NT2/D1 (cell line): ENCODE measurements at regions not wholly inside any gene's neighbourhood (a gene's known extent, or its start where the extent isn't known, plus 50 kb on each side); places are given as distances from the start of the nearest gene placed in this dataset.

Experiments
- DNase-seq: peaks from one replicate; pipeline ENCODE4 v3.0.0-alpha.2; 2011; ENCODE audit warnings: low read depth, low spot score
- H3K27me3 ChIP-seq: 2 replicates; pipeline ENCODE4 v1.6.0; 2011; ENCODE audit warnings: mild to moderate bottlenecking; ENCODE audit not compliant: insufficient read length, insufficient read depth
- H3K36me3 ChIP-seq: 2 replicates; pipeline ENCODE4 v1.6.1; 2011; ENCODE audit warnings: mild to moderate bottlenecking, low read length, mixed read lengths; ENCODE audit not compliant: insufficient read depth, insufficient read length
- H3K4me1 ChIP-seq: 2 replicates; pipeline ENCODE4 v1.5.1; 2011; ENCODE audit not compliant: insufficient read depth, insufficient read length
- H3K4me3 ChIP-seq: 2 replicates; pipeline ENCODE4 v1.5.1; 2011; ENCODE audit warnings: low read depth; ENCODE audit not compliant: insufficient read length
- H3K9ac ChIP-seq: 2 replicates; pipeline ENCODE4 v1.6.0; 2011; ENCODE audit warnings: low read depth; ENCODE audit not compliant: insufficient read length
- H3K9me3 ChIP-seq: 2 replicates; pipeline ENCODE4 v1.5.1; 2011; ENCODE audit warnings: mild to moderate bottlenecking, low read length; ENCODE audit not compliant: insufficient read depth
- SUZ12 ChIP-seq: IDR thresholded peaks from 2 replicates; pipeline ENCODE4 v1.6.1; 2011; ENCODE audit not compliant: insufficient read length, insufficient read depth; ENCODE audit errors: extremely low read depth
- YY1 ChIP-seq: IDR thresholded peaks from 2 replicates; pipeline ENCODE4 v1.6.1; 2011; ENCODE audit not compliant: insufficient read length, insufficient read depth
- ZNF274 ChIP-seq: IDR thresholded peaks from 2 replicates; pipeline ENCODE4 v1.6.1; 2011; ENCODE audit warnings: mild to moderate bottlenecking, low read depth, low read length

- H3K9me3 ChIP-seq: peaks cover 10% of the 10 kb centered on the region
- H3K4me1 ChIP-seq: no peaks in the 10 kb centered on the region
- no peaks in the 10 kb centered on the region for H3K36me3 ChIP-seq
- no peak for TF ChIP-seq SUZ12
- TF ChIP-seq YY1: no peak
- TF ChIP-seq ZNF274: no peak
- H3K9ac ChIP-seq: no peak overlapping the region
- DNase-seq: peak; percentile 22
- H3K27me3 ChIP-seq: no peaks in the 10 kb centered on the region
- H3K4me3 ChIP-seq: no peak overlapping the region
Observed at GRCh38 chr10:62681211-62681940, 123.1 kb upstream of the ADO start.

GRCh38 chr10:62684911-62685310 lies 119.6 kb upstream of the ADO start:
- no peak overlapping the region for H3K9ac ChIP-seq
- DNase-seq: no peak

GRCh38 chr10:62687230-62687748 lies 117.2 kb upstream of the ADO start:
- TF ChIP-seq YY1 (no peak), ZNF274 (no peak), SUZ12 (no peak)
- no peak for DNase-seq
- Histone ChIP-seq H3K27me3 (no peaks in the 10 kb centered on the region), H3K9ac (no peak overlapping the region), H3K4me1 (peaks cover 3% of the 10 kb centered on the region), H3K36me3 (no peaks in the 10 kb centered on the region), H3K4me3 (no peak overlapping the region), H3K9me3 (no peaks in the 10 kb centered on the region)

More at GRCh38 chr10:62684911-62685310, 119.6 kb upstream of the ADO start:
- Histone ChIP-seq H3K4me3 (no peak overlapping the region), H3K27me3 (no peaks in the 10 kb centered on the region), H3K4me1 (no peaks in the 10 kb centered on the region), H3K9me3 (no peaks in the 10 kb centered on the region), H3K36me3 (no peaks in the 10 kb centered on the region)
- TF ChIP-seq ZNF274: no peak
- TF ChIP-seq YY1: no peak
- no peak for TF ChIP-seq SUZ12

GRCh38 chr10:62688971-62689700 lies 115.4 kb upstream of the ADO start:
- Histone ChIP-seq H3K4me3 (no peak overlapping the region), H3K9ac (no peak overlapping the region), H3K9me3 (no peaks in the 10 kb centered on the region), H3K27me3 (no peaks in the 10 kb centered on the region), H3K36me3 (no peaks in the 10 kb centered on the region), H3K4me1 (peaks cover 3% of the 10 kb centered on the region)
- DNase-seq: no peak
- no peak for TF ChIP-seq SUZ12
- no peak for TF ChIP-seq ZNF274
- TF ChIP-seq YY1: no peak

- Histone ChIP-seq H3K27me3 (no peaks in the 10 kb centered on the region), H3K4me1 (peaks cover 3% of the 10 kb centered on the region), H3K4me3 (no peak overlapping the region), H3K9me3 (no peaks in the 10 kb centered on the region), H3K9ac (no peak overlapping the region), H3K36me3 (no peaks in the 10 kb centered on the region)
- no peak for DNase-seq
- TF ChIP-seq ZNF274 (no peak), YY1 (no peak), SUZ12 (no peak)
Observed at GRCh38 chr10:62689712-62690111, 114.8 kb upstream of the ADO start.

GRCh38 chr10:62690703-62691102 lies 113.8 kb upstream of the ADO start:
- Histone ChIP-seq H3K9me3 (no peaks in the 10 kb centered on the region), H3K27me3 (no peaks in the 10 kb centered on the region), H3K36me3 (no peaks in the 10 kb centered on the region), H3K4me3 (no peak overlapping the region), H3K9ac (no peak overlapping the region), H3K4me1 (peaks cover 3% of the 10 kb centered on the region)
- DNase-seq: no peak
- no peak for TF ChIP-seq SUZ12
- TF ChIP-seq ZNF274: no peak
- TF ChIP-seq YY1: no peak

GRCh38 chr10:62691336-62691735 lies 113.2 kb upstream of the ADO start:
- Histone ChIP-seq H3K27me3 (no peaks in the 10 kb centered on the region), H3K9me3 (no peaks in the 10 kb centered on the region), H3K4me1 (peaks cover 3% of the 10 kb centered on the region), H3K9ac (no peak overlapping the region), H3K36me3 (no peaks in the 10 kb centered on the region), H3K4me3 (no peak overlapping the region)
- DNase-seq: no peak
- TF ChIP-seq ZNF274: no peak
- no peak for TF ChIP-seq YY1
- no peak for TF ChIP-seq SUZ12
